ENCODE measurements at regions not wholly inside any gene's neighbourhood (a gene's known extent, or its start where the extent isn't known, plus 50 kb on each side); places are given as distances from the start of the nearest gene placed in this dataset.

- no peaks in the 10 kb centered on the region for H3K4me1 ChIP-seq (ENCODE audit: control insufficient read depth in 2 of 2, insufficient read depth in 2 of 2, low read length in 2 of 2)
- no peak overlapping the region for H3K27ac Mint-ChIP-seq
- no peaks in the 10 kb centered on the region for H3K36me3 Mint-ChIP-seq
- intact Hi-C loops (cut with micrococcal nuclease) = no loop called here
- H3K36me3 ChIP-seq (ENCODE audit: control insufficient read depth in 2 of 3, insufficient read depth in 3 of 3, low read length in 3 of 3) = no peaks in the 10 kb centered on the region
- no peaks in the 10 kb centered on the region for H3K27me3 ChIP-seq (ENCODE audit: control insufficient read depth in 2 of 2, insufficient read depth in 2 of 2, low read length in 2 of 2)
- peaks cover 2 to 18% (median 9%) of the 10 kb centered on the region in 5 donors for H3K27me3 Mint-ChIP-seq
- no peak overlapping the region for H3K4me3 ChIP-seq (ENCODE audit: low read length)
- H3K27ac ChIP-seq (ENCODE audit: low read depth, low read length) = no peak overlapping the region
- no peak overlapping the region for H3K4me3 Mint-ChIP-seq
- ATAC-seq (no peak), DNase-seq (no peak)
- H3K9me3 Mint-ChIP-seq = peaks cover 0 to 5% (median 0%) of the 10 kb centered on the region in 11 donors
- peaks cover 0 to 8% (median 0%) of the 10 kb centered on the region in 7 donors for H3K4me1 Mint-ChIP-seq
- POLR2A ChIA-PET = no interaction called here
- no peaks in the 10 kb centered on the region for H3K9me3 ChIP-seq (ENCODE audit: control insufficient read depth in 2 of 3, low read length in 3 of 3)
- CTCF ChIA-PET = no interaction called here
Measured at GRCh38 chr14:53896726-53897125, 59.9 kb downstream of the BMP4 start.

DNA sequence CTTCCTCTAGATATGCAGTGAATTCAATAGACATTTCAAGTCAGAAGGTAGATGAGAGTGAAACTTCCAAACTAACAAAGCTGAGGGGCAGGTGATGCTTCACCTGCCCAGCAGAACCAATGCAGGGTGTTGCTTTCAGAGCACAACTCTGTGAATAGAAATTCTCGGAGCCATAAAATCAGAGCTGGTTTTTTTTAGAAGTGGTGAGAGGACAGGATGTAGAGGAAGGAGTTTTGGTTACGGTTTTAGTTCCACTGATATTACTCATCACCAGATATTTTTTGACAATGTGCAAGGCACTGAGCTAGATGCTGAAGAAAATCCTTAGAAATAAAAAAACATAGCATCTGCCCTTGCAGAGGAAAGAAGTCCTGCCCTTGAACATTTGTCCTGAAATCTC, 62.2 kb downstream of the BMP4 start:
- Mint-ChIP-seq H3K27me3 (peaks cover 4 to 23% (median 10%) of the 10 kb centered on the region in 5 donors), H3K4me3 (no peak overlapping the region), H3K4me1 (peaks cover 0 to 8% (median 0%) of the 10 kb centered on the region in 7 donors), H3K9me3 (peaks cover 0 to 5% (median 0%) of the 10 kb centered on the region in 11 donors), H3K27ac (no peak overlapping the region), H3K36me3 (no peaks in the 10 kb centered on the region)
- ChIA-PET POLR2A (no interaction called here), CTCF (no interaction called here)
- H3K4me1 ChIP-seq (ENCODE audit: control insufficient read depth in 2 of 2, insufficient read depth in 2 of 2, low read length in 2 of 2) = no peaks in the 10 kb centered on the region
- H3K27me3 ChIP-seq (ENCODE audit: control insufficient read depth in 2 of 2, insufficient read depth in 2 of 2, low read length in 2 of 2) = no peaks in the 10 kb centered on the region
- no peak for DNase-seq
- ATAC-seq = no peak
- intact Hi-C loops (cut with micrococcal nuclease) = no loop called here
- no peaks in the 10 kb centered on the region for H3K9me3 ChIP-seq (ENCODE audit: control insufficient read depth in 2 of 3, low read length in 3 of 3)
- H3K27ac ChIP-seq (ENCODE audit: low read depth, low read length) = no peak overlapping the region
- H3K36me3 ChIP-seq (ENCODE audit: control insufficient read depth in 2 of 3, insufficient read depth in 3 of 3, low read length in 3 of 3) = no peaks in the 10 kb centered on the region
- H3K4me3 ChIP-seq (ENCODE audit: low read length) = no peak overlapping the region

GRCh38 chr14:53893374-53893773, 63.3 kb downstream of the BMP4 start:
- Histone ChIP-seq H3K27me3 (ENCODE audit: control insufficient read depth in 2 of 2, insufficient read depth in 2 of 2, low read length in 2 of 2) (no peaks in the 10 kb centered on the region), H3K27ac (ENCODE audit: low read depth, low read length) (no peak overlapping the region)

DNA sequence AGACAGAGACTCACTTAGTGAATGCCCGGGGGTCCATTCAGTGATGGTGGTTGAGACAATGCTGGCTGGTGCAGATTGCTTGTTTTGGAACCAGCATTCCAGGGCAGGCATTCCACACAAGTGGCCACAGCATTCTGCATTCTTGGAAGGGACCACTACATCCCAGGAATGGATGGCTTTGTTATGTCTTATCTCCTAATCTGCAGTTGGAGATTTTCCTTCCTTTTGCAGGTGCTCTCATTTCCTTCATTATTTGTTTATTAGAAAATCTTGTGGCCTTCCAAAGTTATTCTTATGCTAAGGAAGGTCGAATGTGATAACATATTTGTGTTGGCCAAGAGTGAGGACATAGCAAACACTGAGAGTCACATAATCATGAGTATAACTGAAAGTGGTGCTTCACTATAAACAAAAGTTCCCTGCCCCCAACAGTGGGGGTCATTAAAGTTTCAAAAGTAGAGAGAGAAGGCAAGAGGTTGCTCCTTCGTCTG, 66.0 kb downstream of the BMP4 start:
- Mint-ChIP-seq H3K27me3 (peaks cover 4 to 24% (median 11%) of the 10 kb centered on the region in 5 donors), H3K27ac (no peak overlapping the region), H3K4me1 (peaks cover 0 to 8% (median 0%) of the 10 kb centered on the region in 7 donors), H3K9me3 (peaks cover 0 to 10% (median 6%) of the 10 kb centered on the region in 11 donors), H3K36me3 (peaks cover 0 to 5% (median 0%) of the 10 kb centered on the region in 5 donors), H3K4me3 (no peak overlapping the region)
- no peak overlapping the region for H3K27ac ChIP-seq (ENCODE audit: low read depth, low read length)
- no peak overlapping the region for H3K4me3 ChIP-seq (ENCODE audit: low read length)
- ChIA-PET POLR2A (no interaction called here), CTCF (no interaction called here)
- H3K36me3 ChIP-seq (ENCODE audit: control insufficient read depth in 2 of 3, insufficient read depth in 3 of 3, low read length in 3 of 3) = no peaks in the 10 kb centered on the region
- DNase-seq (no peak), ATAC-seq (no peak)
- intact Hi-C loops (cut with micrococcal nuclease) = no loop called here
- no peaks in the 10 kb centered on the region for H3K9me3 ChIP-seq (ENCODE audit: control insufficient read depth in 2 of 3, low read length in 3 of 3)
- H3K4me1 ChIP-seq (ENCODE audit: control insufficient read depth in 2 of 2, insufficient read depth in 2 of 2, low read length in 2 of 2) = no peaks in the 10 kb centered on the region
- H3K27me3 ChIP-seq (ENCODE audit: control insufficient read depth in 2 of 2, insufficient read depth in 2 of 2, low read length in 2 of 2) = no peaks in the 10 kb centered on the region

More at GRCh38 chr14:53893374-53893773, 63.3 kb downstream of the BMP4 start:
- intact Hi-C loops (cut with micrococcal nuclease) = no loop called here
- H3K27ac Mint-ChIP-seq = no peak overlapping the region
- peaks cover 0 to 2% (median 0%) of the 10 kb centered on the region in 11 donors for H3K9me3 Mint-ChIP-seq
- H3K36me3 ChIP-seq (ENCODE audit: control insufficient read depth in 2 of 3, insufficient read depth in 3 of 3, low read length in 3 of 3) = no peaks in the 10 kb centered on the region
- no peak overlapping the region for H3K4me3 Mint-ChIP-seq
- DNase-seq = no peak
- no peaks in the 10 kb centered on the region for H3K36me3 Mint-ChIP-seq
- H3K4me3 ChIP-seq (ENCODE audit: low read length) = no peak overlapping the region
- no peak for ATAC-seq
- no peaks in the 10 kb centered on the region for H3K4me1 ChIP-seq (ENCODE audit: control insufficient read depth in 2 of 2, insufficient read depth in 2 of 2, low read length in 2 of 2)
- H3K27me3 Mint-ChIP-seq = peaks cover 4 to 25% (median 10%) of the 10 kb centered on the region in 5 donors
- CTCF ChIA-PET = no interaction called here
- peaks cover 0 to 8% (median 0%) of the 10 kb centered on the region in 7 donors for H3K4me1 Mint-ChIP-seq
- no peaks in the 10 kb centered on the region for H3K9me3 ChIP-seq (ENCODE audit: control insufficient read depth in 2 of 3, low read length in 3 of 3)
- POLR2A ChIA-PET = no interaction called here

DNA sequence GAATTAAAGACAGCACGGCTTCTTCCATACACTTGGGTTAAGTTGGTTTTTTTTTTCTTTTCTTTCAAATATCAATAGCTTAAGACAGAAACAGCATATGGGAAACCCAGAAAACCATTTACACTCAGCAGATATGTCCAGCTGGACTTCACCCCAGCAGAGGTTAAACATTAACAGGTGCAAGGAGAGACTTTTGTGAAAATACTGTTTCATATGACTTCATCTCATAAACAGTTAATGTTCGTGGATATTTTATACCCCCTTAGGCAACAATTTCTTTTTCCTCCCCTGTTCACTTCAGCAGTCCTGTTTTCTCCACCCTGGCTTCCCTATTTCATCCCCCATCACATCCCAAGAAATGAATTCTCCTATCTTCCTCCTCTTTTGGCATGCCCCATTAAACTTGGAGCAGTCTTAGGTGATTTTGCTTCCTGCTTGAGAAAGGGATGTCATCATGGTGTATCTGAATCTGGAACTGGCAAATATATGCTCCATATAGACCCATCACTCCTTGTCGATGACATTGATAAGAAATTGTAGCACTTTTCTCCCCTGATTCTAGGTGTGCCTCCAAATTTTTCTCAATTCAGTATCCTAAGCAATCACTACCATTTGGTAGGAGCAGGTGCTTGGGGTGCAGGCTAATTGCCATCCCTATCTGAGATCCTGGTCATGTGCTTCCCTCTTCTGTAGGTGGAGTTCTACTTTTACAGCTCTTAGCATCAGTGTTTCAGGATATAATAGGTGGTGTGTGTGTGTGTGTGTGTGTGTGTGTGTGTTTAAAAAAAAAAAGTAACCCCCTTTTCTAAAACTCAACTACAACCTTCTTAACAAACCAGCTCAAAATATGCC, 67.9 kb downstream of the BMP4 start:
- Mint-ChIP-seq H3K4me3 (no peak overlapping the region), H3K27ac (no peak overlapping the region), H3K9me3 (peaks cover 0 to 10% (median 6%) of the 10 kb centered on the region in 11 donors), H3K4me1 (no peaks in the 10 kb centered on the region), H3K36me3 (peaks cover 0 to 5% (median 0%) of the 10 kb centered on the region in 5 donors), H3K27me3 (peaks cover 4 to 24% (median 11%) of the 10 kb centered on the region in 5 donors)
- Histone ChIP-seq H3K4me1 (ENCODE audit: control insufficient read depth in 2 of 2, insufficient read depth in 2 of 2, low read length in 2 of 2) (no peaks in the 10 kb centered on the region), H3K27ac (ENCODE audit: low read depth, low read length) (no peak overlapping the region), H3K36me3 (ENCODE audit: control insufficient read depth in 2 of 3, insufficient read depth in 3 of 3, low read length in 3 of 3) (no peaks in the 10 kb centered on the region), H3K4me3 (ENCODE audit: low read length) (no peak overlapping the region), H3K9me3 (ENCODE audit: control insufficient read depth in 2 of 3, low read length in 3 of 3) (no peaks in the 10 kb centered on the region), H3K27me3 (ENCODE audit: control insufficient read depth in 2 of 2, insufficient read depth in 2 of 2, low read length in 2 of 2) (no peaks in the 10 kb centered on the region)
- DNase-seq = no peak
- POLR2A ChIA-PET = no interaction called here
- intact Hi-C loops (cut with micrococcal nuclease) = no loop called here
- no peak for ATAC-seq
- CTCF ChIA-PET = no interaction called here

- peaks cover 2 to 21% (median 11%) of the 10 kb centered on the region in 5 donors for H3K27me3 Mint-ChIP-seq
- Histone ChIP-seq H3K27me3 (ENCODE audit: control insufficient read depth in 2 of 2, insufficient read depth in 2 of 2, low read length in 2 of 2) (no peaks in the 10 kb centered on the region), H3K9me3 (ENCODE audit: control insufficient read depth in 2 of 3, low read length in 3 of 3) (no peaks in the 10 kb centered on the region), H3K4me3 (ENCODE audit: low read length) (no peak overlapping the region), H3K27ac (ENCODE audit: low read depth, low read length) (no peak overlapping the region), H3K36me3 (ENCODE audit: control insufficient read depth in 2 of 3, insufficient read depth in 3 of 3, low read length in 3 of 3) (no peaks in the 10 kb centered on the region), H3K4me1 (ENCODE audit: control insufficient read depth in 2 of 2, insufficient read depth in 2 of 2, low read length in 2 of 2) (no peaks in the 10 kb centered on the region)
- H3K4me3 Mint-ChIP-seq = no peak overlapping the region
- ChIA-PET POLR2A (no interaction called here), CTCF (no interaction called here)
- intact Hi-C loops (cut with micrococcal nuclease) = no loop called here
- no peak overlapping the region for H3K27ac Mint-ChIP-seq
- peaks cover 0 to 16% (median 6%) of the 10 kb centered on the region in 11 donors for H3K9me3 Mint-ChIP-seq
- no peak for ATAC-seq
- no peaks in the 10 kb centered on the region for H3K4me1 Mint-ChIP-seq
- no peak for DNase-seq
- peaks cover 0 to 5% (median 0%) of the 10 kb centered on the region in 5 donors for H3K36me3 Mint-ChIP-seq
Measured at GRCh38 chr14:53885136-53885640, 71.4 kb downstream of the BMP4 start.
